ENCODE measurements at regions not wholly inside any gene's neighbourhood (a gene's known extent, or its start where the extent isn't known, plus 50 kb on each side); places are given as distances from the start of the nearest gene placed in this dataset.

- BruUV-seq (replicated peaks): no TSS peak
- CTCF ChIA-PET: no interaction called here
- Histone ChIP-seq H3K79me2 (ENCODE audit: control insufficient read depth, insufficient read depth, low read length) (no peaks in the 10 kb centered on the region), H3K9me3 (replicated peaks; ENCODE audit: control insufficient read depth, insufficient read depth, low read length) (no peaks in the 10 kb centered on the region), H4K20me1 (replicated peaks; ENCODE audit: control insufficient read depth, extremely low read depth, insufficient read depth, low read length) (no peaks in the 10 kb centered on the region), H2AFZ (ENCODE audit: low read depth, low read length) (no peak overlapping the region), H3K9me1 (replicated peaks; ENCODE audit: control insufficient read depth, extremely low read depth, insufficient read depth, low read length) (no peaks in the 10 kb centered on the region), H3K27ac (ENCODE audit: insufficient read depth, low read depth, low read length) (no peak overlapping the region), H3K4me2 (ENCODE audit: insufficient read depth, low read length) (no peak overlapping the region), H3K36me3 (ENCODE audit: control insufficient read depth in 2 of 2, extremely low read depth in 1 of 2, insufficient read depth in 2 of 2, low read length in 2 of 2) (no peaks in the 10 kb centered on the region), H3K27me3 (ENCODE audit: control insufficient read depth in 2 of 2, insufficient read depth in 2 of 2, low read length in 2 of 2) (no peaks in the 10 kb centered on the region), H3K4me3 (replicated peaks in 1 of 3; ENCODE audit: insufficient read depth in 1 of 3, low read depth in 1 of 3, low read length in 3 of 3) (no peak overlapping the region), H3K4me1 (ENCODE audit: control insufficient read depth, extremely low read depth, insufficient read depth, low read length) (no peaks in the 10 kb centered on the region), H3K9ac (replicated peaks; ENCODE audit: extremely low read depth, insufficient read depth, low read length) (no peak overlapping the region)
- FAIRE-seq (no peak), DNase-seq (ENCODE audit: low read depth, low spot score) (no peak)
- intact Hi-C loops (cut with micrococcal nuclease): no loop called here
- dilution Hi-C loops (cut with MboI; ENCODE audit: extremely low pct_ligation_motif_present, low sequenced_read_pairs): no loop called here
- POLR2A ChIA-PET: no interaction called here
- TF ChIP-seq, protein P1, sequence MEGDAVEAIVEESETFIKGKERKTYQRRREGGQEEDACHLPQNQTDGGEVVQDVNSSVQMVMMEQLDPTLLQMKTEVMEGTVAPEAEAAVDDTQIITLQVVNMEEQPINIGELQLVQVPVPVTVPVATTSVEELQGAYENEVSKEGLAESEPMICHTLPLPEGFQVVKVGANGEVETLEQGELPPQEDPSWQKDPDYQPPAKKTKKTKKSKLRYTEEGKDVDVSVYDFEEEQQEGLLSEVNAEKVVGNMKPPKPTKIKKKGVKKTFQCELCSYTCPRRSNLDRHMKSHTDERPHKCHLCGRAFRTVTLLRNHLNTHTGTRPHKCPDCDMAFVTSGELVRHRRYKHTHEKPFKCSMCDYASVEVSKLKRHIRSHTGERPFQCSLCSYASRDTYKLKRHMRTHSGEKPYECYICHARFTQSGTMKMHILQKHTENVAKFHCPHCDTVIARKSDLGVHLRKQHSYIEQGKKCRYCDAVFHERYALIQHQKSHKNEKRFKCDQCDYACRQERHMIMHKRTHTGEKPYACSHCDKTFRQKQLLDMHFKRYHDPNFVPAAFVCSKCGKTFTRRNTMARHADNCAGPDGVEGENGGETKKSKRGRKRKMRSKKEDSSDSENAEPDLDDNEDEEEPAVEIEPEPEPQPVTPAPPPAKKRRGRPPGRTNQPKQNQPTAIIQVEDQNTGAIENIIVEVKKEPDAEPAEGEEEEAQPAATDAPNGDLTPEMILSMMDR (IDR thresholded peaks at IDR 0.05; ENCODE audit: extremely low read depth in 1 of 2, insufficient read depth in 1 of 2, low read depth in 1 of 2, low read length in 2 of 2): no peak
- TF ChIP-seq JUN (IDR thresholded peaks at IDR 0.05; ENCODE audit: borderline replicate concordance, insufficient read depth, insufficient read length, low read depth): no peak
- TF ChIP-seq, protein P2, sequence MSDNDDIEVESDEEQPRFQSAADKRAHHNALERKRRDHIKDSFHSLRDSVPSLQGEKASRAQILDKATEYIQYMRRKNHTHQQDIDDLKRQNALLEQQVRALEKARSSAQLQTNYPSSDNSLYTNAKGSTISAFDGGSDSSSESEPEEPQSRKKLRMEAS (IDR thresholded peaks at IDR 0.05; ENCODE audit: insufficient read depth, insufficient read length): no peak
- no peak for TF ChIP-seq MYC (IDR thresholded peaks at IDR 0.05; ENCODE audit: low read depth, low read length)
- TF ChIP-seq POLR2A (IDR thresholded peaks at IDR 0.05; ENCODE audit: low read depth, low read length): no peak
- no peak for TF ChIP-seq EZH2 (IDR thresholded peaks at IDR 0.05; ENCODE audit: borderline replicate concordance, low read depth, low read length, severe bottlenecking)
- TF ChIP-seq POLR2AphosphoS5 (IDR thresholded peaks at IDR 0.05; ENCODE audit: insufficient read depth, low read depth, low read length): no peak
- no peak for TF ChIP-seq FOS (IDR thresholded peaks at IDR 0.05; ENCODE audit: borderline replicate concordance, insufficient read depth, low read length)
- no peak for TF ChIP-seq GATA2 (IDR thresholded peaks at IDR 0.05; ENCODE audit: insufficient read depth, insufficient read length, low read depth, low read length)
Measured at GRCh38 chr2:140013545-140014203, 1233.5 kb upstream of the NXPH2 start.
